A673 (cell line): ENCODE measurements at regions not wholly inside any gene's neighbourhood (a gene's known extent, or its start where the extent isn't known, plus 50 kb on each side); places are given as distances from the start of the nearest gene placed in this dataset.

Experiments
- BruUV-seq: library from RNA; stranded (reverse); fragments of 400-500 nt; replicated peaks from 2 replicates; lab custom pipeline; 2021; lab: Mats Ljungman, UMichigan
- CTCF ChIA-PET: fragments of 300-600 bp; sonication (Branson Sonifier 250); formaldehyde crosslinking; loops from one replicate; lab custom pipeline; 2022; ENCODE audit warnings: antibody characterized with exemption; lab: Charles Lee
- POLR2A ChIA-PET: fragments of 300-600 bp; sonication (Branson Sonifier 250); formaldehyde crosslinking; loops from one replicate; lab custom pipeline; 2022; ENCODE audit warnings: antibody characterized with exemption; ENCODE audit not compliant: low non-redundant PET; lab: Charles Lee
- DNase-seq: peaks from one replicate; pipeline ENCODE4 v3.0.0-alpha.2; 2015; ENCODE audit warnings: low spot score
- H3K27ac ChIP-seq: fragments of 200-600 bp; sonication (generic); 2 replicates; pipeline ENCODE4 v1.5.1; 2016; ENCODE audit warnings: mixed run types, low read depth, mild to moderate bottlenecking, mixed read lengths, antibody characterized with exemption, low read length; ENCODE audit not compliant: poor library complexity, severe bottlenecking
- H3K27me3 ChIP-seq: fragments of 200-600 bp; sonication (generic); replicated peaks from 2 replicates; pipeline ENCODE4 v1.6.1; 2017; ENCODE audit warnings: mixed run types, low read depth, mild to moderate bottlenecking, mixed read lengths, antibody characterized with exemption, low read length; ENCODE audit not compliant: insufficient read depth, poor library complexity
- H3K36me3 ChIP-seq: fragments of 200-600 bp; sonication (generic); 2 replicates; pipeline ENCODE4 v1.6.1; 2016; ENCODE audit warnings: mixed run types, mild to moderate bottlenecking, mixed read lengths, antibody characterized with exemption, low read length; ENCODE audit not compliant: insufficient read depth, poor library complexity, severe bottlenecking
- H3K4me1 ChIP-seq: fragments of 200-600 bp; sonication (generic); 2 replicates; pipeline ENCODE4 v1.6.1; 2017; ENCODE audit warnings: mixed run types, mild to moderate bottlenecking, mixed read lengths, antibody characterized with exemption, low read length; ENCODE audit not compliant: insufficient read depth, poor library complexity, severe bottlenecking
- H3K4me3 ChIP-seq: fragments of 200-600 bp; sonication (generic); 2 replicates; pipeline ENCODE4 v1.5.1; 2016; ENCODE audit warnings: low read depth, mixed run types, mild to moderate bottlenecking, mixed read lengths, low read length; ENCODE audit not compliant: poor library complexity, severe bottlenecking
- H3K9me3 ChIP-seq: fragments of 200-600 bp; sonication (generic); 2 replicates; pipeline ENCODE4 v1.6.1; 2016; ENCODE audit warnings: mixed run types, low read depth, mild to moderate bottlenecking, mixed read lengths, antibody characterized with exemption, low read length; ENCODE audit not compliant: poor library complexity, severe bottlenecking
- EZH2 ChIP-seq: fragments of 200-600 bp; sonication (generic); IDR thresholded peaks from 2 replicates; pipeline ENCODE4 v1.6.1; 2017; ENCODE audit warnings: borderline replicate concordance, low read depth, mild to moderate bottlenecking, mixed read lengths, antibody characterized with exemption, low read length; ENCODE audit not compliant: poor library complexity, severe bottlenecking
- intact Hi-C: fragments of 100-400 bp; cut with micrococcal nuclease; formaldehyde crosslinking; loops from one replicate; pipeline ENCODE4 v1.10.0; 2022; ENCODE audit not compliant: unreplicated experiment
- TF ChIP-seq, protein P1 (sequence below): fragments of 300-800, 200-600 bp; sonication (generic); conservative IDR thresholded peaks from 2 replicates; pipeline ENCODE4 v1.5.1; 2017; ENCODE audit warnings: low read depth, mild to moderate bottlenecking, antibody characterized with exemption, low read length, moderate library complexity, mixed read lengths

DNA sequence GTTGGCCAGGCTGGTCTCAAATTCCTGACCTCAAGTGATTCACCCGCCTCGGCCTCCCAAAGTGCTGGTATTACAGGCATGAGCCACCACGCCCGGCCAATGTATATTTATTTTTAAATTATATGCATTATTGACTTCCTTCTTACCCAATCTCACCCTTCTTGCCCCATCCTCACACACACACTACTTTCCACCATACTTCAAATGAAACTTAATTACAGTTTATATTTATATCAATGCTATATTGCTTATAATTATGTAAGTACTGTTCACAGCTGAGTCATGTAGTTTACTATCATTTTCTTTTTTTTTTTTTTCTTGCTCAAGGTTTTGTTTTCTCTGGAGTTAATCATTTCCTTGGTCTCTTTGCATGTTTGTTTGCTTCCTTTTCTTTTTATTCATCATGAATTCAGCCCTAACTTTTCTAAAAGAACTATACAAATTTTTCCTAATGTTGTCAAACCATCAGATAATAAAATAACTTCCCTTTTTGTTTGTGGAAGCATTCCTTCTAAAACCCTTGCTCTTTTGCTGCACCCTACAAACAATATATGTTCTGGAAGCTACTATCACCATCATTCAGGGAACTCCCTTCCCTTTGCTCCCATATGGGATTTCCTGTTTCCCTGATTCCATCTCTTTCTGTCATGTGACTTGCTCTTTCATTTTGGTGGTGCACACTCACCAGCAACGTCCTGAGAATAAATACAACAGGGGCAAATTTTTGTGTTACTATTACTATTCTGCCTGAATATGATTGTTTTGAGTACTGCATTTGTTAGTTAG is 201.7 kb upstream of the SASH1 start:
- no peaks in the 10 kb centered on the region for H3K9me3 ChIP-seq
- intact Hi-C loops: no loop called here
- H3K27ac ChIP-seq: no peak overlapping the region
- ChIA-PET POLR2A (no interaction called here), CTCF (interaction anchor here (0.8 kb wide), 1 partner anchor 635 kb away, joined by 7 read pairs; no protein-coding TSS in a partner anchor)
- no peaks in the 10 kb centered on the region for H3K36me3 ChIP-seq
- H3K4me3 ChIP-seq: no peak overlapping the region
- no peak for DNase-seq
- H3K4me1 ChIP-seq: no peaks in the 10 kb centered on the region
- H3K27me3 ChIP-seq: no peaks in the 10 kb centered on the region
- no TSS peak for BruUV-seq
- no peak for TF ChIP-seq EZH2
- TF ChIP-seq, protein P1, sequence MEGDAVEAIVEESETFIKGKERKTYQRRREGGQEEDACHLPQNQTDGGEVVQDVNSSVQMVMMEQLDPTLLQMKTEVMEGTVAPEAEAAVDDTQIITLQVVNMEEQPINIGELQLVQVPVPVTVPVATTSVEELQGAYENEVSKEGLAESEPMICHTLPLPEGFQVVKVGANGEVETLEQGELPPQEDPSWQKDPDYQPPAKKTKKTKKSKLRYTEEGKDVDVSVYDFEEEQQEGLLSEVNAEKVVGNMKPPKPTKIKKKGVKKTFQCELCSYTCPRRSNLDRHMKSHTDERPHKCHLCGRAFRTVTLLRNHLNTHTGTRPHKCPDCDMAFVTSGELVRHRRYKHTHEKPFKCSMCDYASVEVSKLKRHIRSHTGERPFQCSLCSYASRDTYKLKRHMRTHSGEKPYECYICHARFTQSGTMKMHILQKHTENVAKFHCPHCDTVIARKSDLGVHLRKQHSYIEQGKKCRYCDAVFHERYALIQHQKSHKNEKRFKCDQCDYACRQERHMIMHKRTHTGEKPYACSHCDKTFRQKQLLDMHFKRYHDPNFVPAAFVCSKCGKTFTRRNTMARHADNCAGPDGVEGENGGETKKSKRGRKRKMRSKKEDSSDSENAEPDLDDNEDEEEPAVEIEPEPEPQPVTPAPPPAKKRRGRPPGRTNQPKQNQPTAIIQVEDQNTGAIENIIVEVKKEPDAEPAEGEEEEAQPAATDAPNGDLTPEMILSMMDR: no peak

DNA sequence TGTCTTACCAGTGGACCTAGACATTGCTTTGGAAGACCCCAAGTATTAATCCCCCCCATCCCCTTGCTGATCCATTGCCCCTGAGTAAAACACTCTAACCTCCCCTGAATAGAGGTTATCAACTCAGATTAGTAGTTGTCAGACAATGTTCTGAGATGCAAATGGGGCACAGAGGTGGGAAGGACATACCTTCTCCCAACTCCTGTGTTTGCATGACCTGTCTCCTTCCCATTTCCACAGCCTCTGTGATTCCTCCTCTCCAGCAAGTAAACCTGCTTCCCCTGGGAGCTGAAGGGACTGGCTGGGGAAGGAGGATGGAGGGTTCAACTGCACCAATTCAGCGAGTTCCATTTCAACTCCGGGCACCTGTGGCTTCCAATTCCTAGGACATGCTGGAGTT is 199.8 kb upstream of the SASH1 start:
- H3K27ac ChIP-seq: no peak overlapping the region
- no peaks in the 10 kb centered on the region for H3K4me1 ChIP-seq
- H3K4me3 ChIP-seq: no peak overlapping the region
- no peak for TF ChIP-seq EZH2
- TF ChIP-seq, protein P1: no peak
- no TSS peak for BruUV-seq
- H3K36me3 ChIP-seq: no peaks in the 10 kb centered on the region
- CTCF ChIA-PET: no interaction called here
- no peaks in the 10 kb centered on the region for H3K9me3 ChIP-seq
- intact Hi-C loops: no loop called here
- no peaks in the 10 kb centered on the region for H3K27me3 ChIP-seq
- POLR2A ChIA-PET: no interaction called here
- DNase-seq: no peak

DNA sequence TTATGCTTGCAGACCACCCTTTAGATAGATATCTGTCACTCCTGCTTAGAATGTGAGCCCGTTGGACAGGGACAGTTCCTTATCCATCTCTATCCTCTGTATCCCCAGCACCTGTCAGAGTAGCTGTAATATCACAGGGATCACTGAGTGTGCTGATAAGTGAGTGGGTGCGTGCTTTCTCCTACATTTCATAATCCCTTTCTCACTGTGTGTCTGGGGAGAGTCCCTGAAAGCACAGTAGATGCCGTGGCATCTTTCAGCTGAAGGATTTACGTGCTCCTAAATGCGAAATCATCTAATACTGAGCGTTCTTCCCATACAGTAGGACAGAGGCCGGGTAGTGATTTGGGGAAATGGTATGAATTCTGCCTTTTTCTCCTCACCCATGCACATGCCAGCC is 198.9 kb upstream of the SASH1 start:
- intact Hi-C loops: no loop called here
- Histone ChIP-seq H3K27ac (no peak overlapping the region), H3K27me3 (no peaks in the 10 kb centered on the region), H3K36me3 (no peaks in the 10 kb centered on the region), H3K4me3 (no peak overlapping the region), H3K9me3 (no peaks in the 10 kb centered on the region), H3K4me1 (no peaks in the 10 kb centered on the region)
- no TSS peak for BruUV-seq
- ChIA-PET POLR2A (no interaction called here), CTCF (no interaction called here)
- TF ChIP-seq, protein P1: no peak
- TF ChIP-seq EZH2: no peak
- DNase-seq: no peak
